WERI-Rb-1 (cell line): ENCODE measurements at regions not wholly inside any gene's neighbourhood (a gene's known extent, or its start where the extent isn't known, plus 50 kb on each side); places are given as distances from the start of the nearest gene placed in this dataset.
"Not testable (repeated sequence)": the region's sequence is repeated elsewhere in the genome, so short reads cannot be mapped to it uniquely, and the experiment has no call there.

Experiments used
- DNase-seq: peaks from one replicate; pipeline ENCODE4 v3.0.0-alpha.2; 2020
- H3K27ac ChIP-seq: fragments of 250-450 bp; sonication (Bioruptor Pico); 2 replicates; pipeline ENCODE4 v1.5.1; 2020; ENCODE audit warnings: mild to moderate bottlenecking, moderate library complexity
- H3K27me3 ChIP-seq: fragments of 250-450 bp; sonication (Bioruptor Pico); 2 replicates; pipeline ENCODE4 v1.5.1; 2021; ENCODE audit warnings: mild to moderate bottlenecking, low read depth, moderate library complexity; ENCODE audit not compliant: insufficient read depth, severe bottlenecking
- H3K36me3 ChIP-seq: fragments of 250-450 bp; sonication (Bioruptor Pico); 2 replicates; pipeline ENCODE4 v1.5.1; 2020; ENCODE audit warnings: mild to moderate bottlenecking, moderate library complexity
- H3K4me3 ChIP-seq: 2 replicates; pipeline ENCODE4 v1.5.1; 2011; ENCODE audit warnings: low read depth, mild to moderate bottlenecking, control low read depth, low read length
- H3K9me3 ChIP-seq: fragments of 250-450 bp; sonication (Bioruptor Pico); 2 replicates; pipeline ENCODE4 v1.5.1; 2021; ENCODE audit warnings: mild to moderate bottlenecking, moderate library complexity; ENCODE audit not compliant: severe bottlenecking
- CTCF ChIP-seq: IDR thresholded peaks from 2 replicates; pipeline ENCODE4 v1.5.1; 2011; ENCODE audit warnings: low read depth, mild to moderate bottlenecking, control low read depth, inconsistent platforms, low read length

GRCh38 chr15:87669846-87670245 is 586.7 kb downstream of the NTRK3 start:
- Histone ChIP-seq H3K9me3 (no peaks in the 10 kb centered on the region), H3K4me3 (no peak overlapping the region), H3K36me3 (no peaks in the 10 kb centered on the region), H3K27ac (no peak overlapping the region), H3K27me3 (no peaks in the 10 kb centered on the region)
- DNase-seq = no peak
- TF ChIP-seq CTCF = no peak

- H3K4me3 ChIP-seq, H3K36me3 ChIP-seq, DNase-seq, H3K27me3 ChIP-seq, H3K27ac ChIP-seq, H3K9me3 ChIP-seq: not testable (repeated sequence)
Measured at GRCh38 chr15:87668768-87669564, 587.6 kb downstream of the NTRK3 start.

- no peak for DNase-seq
- H3K27ac ChIP-seq = no peak overlapping the region
- no peaks in the 10 kb centered on the region for H3K36me3 ChIP-seq
- H3K27me3 ChIP-seq = no peaks in the 10 kb centered on the region
- no peak overlapping the region for H3K4me3 ChIP-seq
- H3K9me3 ChIP-seq = no peaks in the 10 kb centered on the region
- no peak for TF ChIP-seq CTCF
Measured at GRCh38 chr15:87667643-87668042, 588.9 kb downstream of the NTRK3 start.

GRCh38 chr15:87662575-87662974 is 594.0 kb downstream of the NTRK3 start:
- DNase-seq = no peak
- no peaks in the 10 kb centered on the region for H3K9me3 ChIP-seq
- H3K36me3 ChIP-seq = no peaks in the 10 kb centered on the region
- H3K27me3 ChIP-seq = no peaks in the 10 kb centered on the region
- TF ChIP-seq CTCF = no peak
- H3K27ac ChIP-seq = no peak overlapping the region
- no peak overlapping the region for H3K4me3 ChIP-seq

- no peak for DNase-seq
- Histone ChIP-seq H3K27ac (no peak overlapping the region), H3K9me3 (no peaks in the 10 kb centered on the region), H3K36me3 (no peaks in the 10 kb centered on the region), H3K4me3 (no peak overlapping the region), H3K27me3 (no peaks in the 10 kb centered on the region)
- TF ChIP-seq CTCF = no peak
Measured at GRCh38 chr15:87661454-87662355, 594.8 kb downstream of the NTRK3 start.
